Transverse colon (tissue), 3 donors: ENCODE measurements at regions not wholly inside any gene's neighbourhood (a gene's known extent, or its start where the extent isn't known, plus 50 kb on each side); places are given as distances from the start of the nearest gene placed in this dataset.

ENCODE experiments used
- CTCF ChIP-seq, 5 experiments: fragments of 200-600 bp in 3 of 5; fragments of 450-650 bp in 2 of 5; sonication (generic) in 3 of 5; IDR thresholded peaks; 1 replicate in 2 of 5; 2 replicates in 3 of 5; pipeline ENCODE4 v1.5.1; 2016 to 2017; ENCODE audit warnings: antibody characterized with exemption in 5 of 5, inconsistent platforms in 3 of 5, mild to moderate bottlenecking in 2 of 5, moderate library complexity in 1 of 5
- EP300 ChIP-seq: sonication (generic); formaldehyde crosslinking; IDR thresholded peaks from one replicate; pipeline ENCODE4 v1.6.1; 2017; ENCODE audit warnings: antibody characterized with exemption, low read depth

DNA sequence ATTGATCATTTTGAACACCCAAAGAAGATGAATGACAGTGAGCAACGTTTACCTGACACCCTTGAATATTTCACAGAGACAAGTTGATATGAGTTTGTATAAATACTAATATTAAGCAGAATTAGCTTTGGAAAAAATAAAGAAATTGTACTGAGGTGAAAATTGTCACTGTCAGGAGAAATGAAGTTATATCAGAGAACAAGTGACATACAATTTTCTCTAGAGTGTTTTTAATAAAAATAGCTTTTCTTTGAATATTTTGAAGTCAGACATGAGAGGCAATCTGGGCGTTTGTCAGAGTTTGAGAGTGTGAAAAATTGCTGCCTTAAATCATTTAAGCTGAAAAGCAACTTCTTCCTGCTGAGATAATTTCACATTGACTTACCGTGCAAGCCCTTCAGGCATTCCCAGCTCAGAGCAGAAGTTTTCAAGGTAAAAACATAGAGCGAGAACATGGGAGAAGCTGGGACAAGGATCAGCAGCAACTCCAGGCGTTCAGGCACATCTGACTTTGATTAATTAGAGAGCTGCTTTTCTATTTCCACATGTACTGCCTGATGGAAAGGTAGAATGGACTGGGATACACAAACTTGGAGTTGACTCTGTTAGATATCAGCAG lies 535.9 kb downstream of the TFEC start:
- TF ChIP-seq EP300: no peak
- TF ChIP-seq CTCF (IDR thresholded peaks at IDR 0.05): no peak
